HepG2 (cell line): ENCODE measurements at regions not wholly inside any gene's neighbourhood (a gene's known extent, or its start where the extent isn't known, plus 50 kb on each side); places are given as distances from the start of the nearest gene placed in this dataset.

Experiments used
- POLR2A ChIP-seq, 2 experiments: IDR thresholded peaks; 2 replicates each; pipeline ENCODE4 v1.6.1; 2011; ENCODE audit warnings: low read depth in 2 of 2, low read length in 2 of 2, mild to moderate bottlenecking in 1 of 2, moderate library complexity in 1 of 2; ENCODE audit not compliant: insufficient read depth in 1 of 2
- ZNF232 ChIP-seq: sonication (generic); formaldehyde crosslinking; IDR thresholded peaks from 2 replicates; pipeline ENCODE4 v1.4.0; 2020; ENCODE audit warnings: missing genetic modification reagents, borderline replicate concordance

- TF ChIP-seq ZNF232 (CRISPR knock-in tag) (no peak), POLR2A (IDR thresholded peaks at IDR 0.05; ENCODE audit: insufficient read depth in 1 of 2, low read depth in 2 of 2, low read length in 2 of 2) (no peak)
Measured at GRCh38 chr14:100671906-100672305, 54.8 kb upstream of the DLK1 start.
